Umbilical cord (tissue), 1 donor: ENCODE measurements at regions not wholly inside any gene's neighbourhood (a gene's known extent, or its start where the extent isn't known, plus 50 kb on each side); places are given as distances from the start of the nearest gene placed in this dataset.
"Not testable (repeated sequence)": the region's sequence is repeated elsewhere in the genome, so short reads cannot be mapped to it uniquely, and the experiment has no call there.

Experiments
- DNase-seq: peaks from one replicate; pipeline ENCODE4 v3.0.0-alpha.2; 2015; ENCODE audit warnings: low spot score

DNA sequence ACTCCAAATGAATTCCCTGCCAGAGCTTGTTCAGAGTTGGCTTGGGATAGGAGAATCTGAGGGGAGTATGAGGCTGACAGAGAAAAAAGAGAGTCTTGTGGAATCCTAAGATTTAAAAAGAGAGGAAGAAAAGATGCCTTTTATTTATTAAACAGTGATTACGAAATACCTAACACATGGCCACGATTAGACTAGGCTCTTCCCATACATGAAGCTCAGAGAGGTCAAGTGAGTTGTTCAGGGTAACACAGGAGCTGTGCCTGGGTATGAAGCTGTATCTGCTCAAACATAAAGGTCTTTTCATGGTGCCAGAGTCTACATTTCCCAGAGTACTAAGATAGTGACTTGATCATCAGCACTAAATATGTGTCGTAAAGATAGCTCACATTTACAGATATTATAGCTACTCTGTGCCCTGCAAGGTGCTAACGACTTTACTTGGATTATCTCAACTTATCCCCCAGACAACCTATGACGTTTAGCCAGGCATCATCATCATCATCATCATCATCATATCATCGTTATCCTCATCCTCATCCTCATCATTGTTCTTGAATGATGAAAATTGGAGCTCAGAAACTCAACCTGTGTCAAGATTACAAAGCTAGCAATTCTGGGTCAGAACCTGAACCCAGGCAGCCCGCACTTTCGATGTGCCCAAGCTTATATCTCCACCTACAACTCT lies 500.8 kb downstream of the NPIPA7 start:
- no peak for DNase-seq

DNA sequence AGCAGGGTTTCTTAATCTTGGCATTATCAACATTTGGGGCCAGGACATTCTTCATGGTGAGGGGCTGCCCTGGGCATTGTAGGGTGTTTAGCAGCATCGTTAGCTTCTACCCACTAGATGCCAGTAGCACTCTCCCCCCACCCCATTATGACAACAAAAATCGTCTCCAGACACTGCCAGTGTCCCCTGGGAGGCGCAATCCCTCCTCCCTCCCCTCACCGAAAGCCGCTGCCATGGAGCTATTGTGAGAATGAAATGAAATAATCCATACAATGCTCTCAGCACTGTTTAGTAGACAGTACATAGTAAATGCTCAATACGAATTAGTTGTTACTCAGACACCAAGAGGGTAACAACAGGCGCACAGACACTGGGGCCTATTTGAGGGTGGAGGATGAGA lies 502.9 kb downstream of the NPIPA7 start:
- no peak for DNase-seq

DNA sequence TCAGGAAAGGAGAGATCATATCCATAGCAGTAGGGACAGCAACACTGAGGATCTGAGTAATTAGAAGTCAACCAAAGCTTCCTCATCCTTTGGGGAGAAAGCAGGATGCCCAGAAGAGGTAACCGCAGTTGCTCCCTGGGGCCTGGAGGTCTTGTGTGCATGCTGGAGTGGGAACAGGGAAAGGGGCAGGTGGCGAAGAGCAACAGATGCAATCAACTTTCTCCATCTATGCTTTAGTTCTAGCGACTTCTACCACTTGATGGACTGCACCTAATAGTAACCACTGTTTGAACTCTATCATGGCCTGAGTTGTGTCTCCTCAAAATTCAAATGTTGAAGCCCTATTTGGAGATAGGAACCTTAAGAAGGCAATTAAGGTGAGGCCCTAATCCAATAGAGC lies 503.8 kb downstream of the NPIPA7 start:
- DNase-seq, result no peak

DNA sequence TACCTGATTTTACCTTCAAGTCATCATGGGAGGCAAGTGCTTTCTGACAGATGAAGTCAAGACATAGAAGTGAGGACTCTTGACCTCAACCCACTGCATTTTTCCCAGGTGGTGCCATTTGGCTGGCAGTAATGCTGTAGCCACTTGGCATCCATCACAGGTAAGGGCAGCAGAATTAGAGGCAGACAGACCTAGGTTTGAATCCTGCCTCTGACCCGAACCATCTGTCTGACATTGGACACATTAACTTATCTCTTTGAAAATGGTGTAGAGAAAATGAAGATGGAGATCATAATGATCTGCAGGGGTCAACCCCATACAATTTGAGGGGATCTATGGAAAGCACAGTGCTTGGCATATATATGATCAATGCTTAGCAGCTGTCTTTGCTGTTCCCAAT lies 505.5 kb downstream of the NPIPA7 start:
- no peak for DNase-seq

DNA sequence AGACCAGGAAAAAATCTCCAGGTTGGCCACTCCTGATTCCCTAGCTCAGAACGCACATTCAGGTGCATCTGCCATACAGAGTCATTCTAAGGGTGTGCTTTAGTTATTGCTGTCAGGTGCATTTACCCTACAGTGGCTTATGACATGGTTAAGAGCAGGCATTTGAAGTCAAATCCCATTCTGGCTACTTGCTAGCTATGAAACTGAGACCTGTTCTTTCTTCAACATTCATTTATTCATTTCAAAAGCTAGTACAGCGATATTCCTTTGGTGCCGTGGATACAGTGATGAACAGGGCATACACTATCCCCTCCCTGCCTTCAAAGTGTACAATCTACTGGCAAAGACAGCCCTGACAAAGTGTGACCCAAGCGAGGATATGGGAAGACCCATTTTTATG lies 508.3 kb downstream of the NPIPA7 start:
- no peak for DNase-seq

DNA sequence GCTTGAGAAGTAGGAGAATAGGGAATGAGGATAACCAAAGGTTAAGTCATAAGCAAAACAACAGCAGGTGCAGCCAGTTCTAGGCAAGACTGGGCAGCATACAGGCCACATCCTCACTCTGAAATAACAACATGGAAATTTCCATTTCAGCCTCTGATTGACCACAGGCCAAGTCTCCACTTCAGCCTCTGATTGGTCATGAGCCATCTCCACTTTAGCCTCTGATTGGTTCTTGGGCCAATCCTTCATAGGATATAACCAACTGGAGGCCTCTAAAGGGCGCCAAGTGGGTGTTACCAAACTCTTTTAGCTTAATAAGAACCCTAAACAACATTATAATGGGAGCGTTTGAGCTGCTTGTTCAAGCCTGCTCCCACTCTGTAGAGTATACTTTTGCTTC lies 512.0 kb downstream of the NPIPA7 start:
- no peak for DNase-seq

DNA sequence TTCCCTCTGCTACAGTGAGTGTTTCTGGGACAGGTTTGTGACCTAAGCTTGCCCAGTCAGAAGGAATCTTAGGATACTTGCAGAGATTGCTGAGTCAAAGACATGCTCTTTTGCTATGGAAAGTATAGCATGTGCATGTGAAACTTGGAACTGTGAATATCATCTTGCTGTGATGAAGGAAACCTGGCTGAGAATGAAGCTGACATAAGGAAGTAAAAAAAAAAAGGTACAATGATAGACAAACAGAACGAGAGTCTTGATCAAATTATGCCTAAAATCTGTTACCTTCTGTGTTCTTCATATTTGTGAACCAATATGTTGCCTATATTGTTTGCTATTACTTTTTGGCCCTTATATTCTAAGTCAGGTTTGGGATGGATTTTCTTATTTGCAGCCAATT lies 525.7 kb downstream of the NPIPA7 start:
- DNase-seq, result no peak

DNA sequence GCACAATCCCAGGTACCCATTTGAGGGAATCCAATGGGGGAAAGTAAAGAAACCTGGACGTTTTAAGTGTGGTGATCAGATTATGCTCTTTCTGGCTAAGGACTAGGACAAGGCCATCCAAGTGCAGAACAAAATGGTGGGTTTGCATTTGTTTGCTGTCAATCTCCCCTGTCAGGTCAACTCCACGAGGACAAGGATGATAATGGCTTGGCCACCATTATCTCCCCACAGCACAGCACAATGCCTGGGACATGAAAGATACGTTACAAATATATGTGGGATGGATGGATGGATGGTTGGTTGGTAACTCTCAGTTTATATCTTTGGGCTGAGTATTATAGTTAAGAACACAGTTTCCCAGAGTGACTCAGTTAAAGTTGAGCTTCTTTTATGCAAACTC lies 526.9 kb downstream of the NPIPA7 start:
- DNase-seq, result no peak

DNA sequence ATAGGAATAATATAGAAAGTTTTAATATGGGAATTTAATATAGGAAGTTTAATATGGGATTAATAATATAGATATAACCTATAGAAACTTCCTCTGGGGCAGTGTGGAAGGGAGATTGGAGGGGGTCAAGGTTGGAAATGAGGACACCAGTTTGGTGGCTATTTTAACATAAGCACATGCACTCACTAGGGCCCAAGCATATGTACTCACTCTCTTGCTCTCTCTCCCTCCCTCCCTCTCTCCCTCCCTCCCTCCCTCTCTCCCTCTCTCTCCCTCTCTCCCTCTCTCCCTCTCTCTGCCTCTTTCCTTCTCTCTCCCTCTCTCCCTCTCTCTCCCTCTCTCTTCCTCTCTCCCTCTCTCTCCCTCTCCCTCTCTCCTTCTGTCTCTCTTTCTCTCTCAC lies 528.1 kb downstream of the NPIPA7 start:
- DNase-seq, result no peak

DNA sequence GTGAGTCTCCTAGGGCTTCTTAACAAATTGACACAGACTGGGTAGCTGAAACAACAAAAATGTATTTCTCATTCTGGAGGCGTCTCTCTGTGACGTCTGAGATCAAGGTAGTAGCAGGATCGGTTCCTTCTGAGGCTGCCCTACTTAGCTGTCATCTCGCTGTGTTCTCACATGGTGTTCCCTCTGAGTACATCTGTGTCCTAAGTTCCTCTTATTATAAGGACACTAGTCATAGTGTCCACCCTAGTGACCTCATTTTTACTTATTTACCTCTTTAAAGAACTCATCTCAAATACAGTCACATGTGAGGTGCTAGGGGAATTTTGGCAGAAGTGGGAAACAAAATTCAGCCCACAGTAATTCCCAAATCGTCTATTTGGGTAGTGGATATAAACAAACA lies 529.1 kb downstream of the NPIPA7 start:
- no peak for DNase-seq

DNA sequence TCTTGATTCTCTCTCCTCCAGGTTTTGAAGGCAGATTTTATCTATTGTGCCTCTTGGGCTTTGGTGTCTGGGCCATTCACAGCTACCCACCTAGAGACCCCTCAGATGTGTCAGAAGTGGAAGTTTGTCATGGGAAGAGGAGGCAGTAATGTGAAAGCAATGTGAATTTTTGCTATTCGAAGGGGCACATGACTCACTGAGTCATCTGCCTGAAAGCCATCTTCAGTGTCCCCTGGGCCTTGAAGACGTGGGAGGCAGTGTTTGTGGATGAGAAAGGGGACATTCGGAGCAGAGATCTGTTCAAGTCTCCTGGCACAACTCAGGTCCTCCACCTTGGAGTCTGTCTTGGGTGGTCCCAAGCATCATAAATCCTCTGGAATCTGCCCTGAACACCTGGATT lies 530.2 kb downstream of the NPIPA7 start:
- DNase-seq, result no peak

DNA sequence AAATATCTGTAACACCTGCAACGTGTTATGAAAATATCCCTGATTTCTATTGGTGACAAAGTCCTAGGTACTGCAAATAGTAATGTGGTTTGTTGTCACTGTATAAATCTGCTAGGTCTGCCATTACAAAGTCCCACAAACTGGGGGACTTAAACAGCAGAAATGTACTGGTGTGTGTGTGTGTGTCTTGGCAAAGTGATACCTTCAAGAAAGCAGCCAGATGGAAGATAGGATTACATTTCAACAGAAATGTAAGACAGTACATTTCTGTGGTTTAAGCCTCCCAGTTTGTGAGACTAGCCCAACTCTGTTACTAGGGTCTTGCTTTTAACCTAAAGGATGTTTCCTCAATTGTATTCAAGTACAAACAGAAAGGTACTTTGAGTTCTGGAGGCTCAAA lies 531.7 kb downstream of the NPIPA7 start:
- DNase-seq, result no peak

DNA sequence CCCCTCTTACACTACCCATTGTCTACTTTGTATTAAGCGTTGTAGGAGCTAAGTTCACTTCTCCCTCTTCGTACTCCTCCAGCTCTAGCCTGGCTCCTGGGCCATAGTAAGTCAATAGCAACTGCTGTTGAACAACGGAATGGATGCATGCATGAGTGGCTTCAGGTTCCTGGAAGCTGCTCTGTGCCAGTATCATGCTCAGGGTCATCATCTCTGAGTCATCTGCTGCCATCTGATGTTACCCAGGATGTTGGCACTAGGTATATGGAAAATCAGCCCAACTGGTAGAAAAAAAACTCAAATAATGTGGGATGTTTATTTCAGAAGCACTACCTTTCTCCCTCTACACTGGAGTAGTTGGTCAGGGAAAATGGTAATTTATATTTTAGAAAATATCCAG lies 536.8 kb downstream of the NPIPA7 start:
- no peak for DNase-seq

DNA sequence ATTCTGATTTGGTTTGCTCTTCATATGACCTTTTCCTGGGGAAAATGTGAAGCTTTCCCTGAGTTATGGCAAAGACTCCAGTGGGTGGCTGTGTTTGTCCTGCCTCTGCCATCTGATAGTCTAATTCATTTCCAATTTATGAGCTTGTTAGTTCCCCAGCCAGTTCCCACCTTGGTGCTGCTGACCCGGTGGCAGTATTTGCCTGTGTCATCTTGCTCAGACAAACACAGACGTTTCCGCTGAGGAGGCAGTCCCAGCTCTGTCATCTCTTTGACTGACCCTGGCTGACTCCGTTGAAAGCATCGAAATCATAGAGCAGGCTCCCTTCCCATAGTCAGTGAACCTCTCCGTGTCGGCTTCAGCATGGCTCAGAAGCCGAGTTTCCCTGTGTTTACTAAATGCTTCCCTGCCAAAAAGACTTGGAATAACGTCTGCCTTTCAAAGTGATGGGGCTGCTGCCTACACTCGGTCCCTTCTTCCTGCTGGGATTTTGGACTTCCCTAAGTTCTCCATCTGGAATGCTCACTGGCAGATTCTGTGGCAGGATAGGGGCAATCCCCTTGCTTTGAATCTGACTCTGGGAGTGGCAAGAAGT lies 538.3 kb downstream of the NPIPA7 start:
- no peak for DNase-seq

DNA sequence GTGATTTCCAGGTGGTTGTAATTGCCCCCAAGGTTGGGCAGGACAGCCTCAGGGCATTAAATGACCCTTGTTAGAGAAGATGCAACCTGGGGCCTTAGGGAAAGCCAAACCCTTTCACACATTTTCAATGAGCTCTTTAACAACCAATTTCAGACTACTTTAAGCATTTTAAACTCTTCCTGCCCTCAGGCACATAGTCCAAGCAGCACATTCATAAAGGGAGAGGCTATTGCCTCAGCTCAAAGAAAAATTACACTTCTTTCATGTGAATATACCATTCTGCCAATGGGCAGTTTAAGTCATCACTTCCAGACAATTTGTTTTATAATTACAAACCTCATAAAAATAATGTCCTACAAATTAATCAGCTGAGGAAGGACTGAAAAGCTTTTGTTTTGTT lies 544.5 kb downstream of the NPIPA7 start:
- DNase-seq, result no peak

DNA sequence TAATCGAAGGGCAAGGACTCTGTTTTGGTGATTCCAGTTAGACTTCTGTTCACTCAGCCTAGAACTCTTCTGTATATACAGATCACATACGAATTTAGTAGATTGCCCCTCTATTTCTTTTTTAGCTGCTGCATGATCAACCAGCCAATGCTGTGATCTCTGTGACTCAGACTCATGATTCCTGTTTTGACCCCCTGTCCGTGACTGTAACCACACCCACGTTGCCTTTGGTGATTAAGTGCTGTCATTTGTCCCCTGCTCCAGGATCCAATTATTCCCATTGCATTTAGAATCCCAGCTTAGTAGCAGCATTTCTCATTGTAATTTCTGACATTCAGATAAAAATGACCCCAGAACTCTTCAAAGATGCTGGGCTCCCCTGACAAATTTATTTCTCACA lies 545.7 kb downstream of the NPIPA7 start:
- no peak for DNase-seq

DNA sequence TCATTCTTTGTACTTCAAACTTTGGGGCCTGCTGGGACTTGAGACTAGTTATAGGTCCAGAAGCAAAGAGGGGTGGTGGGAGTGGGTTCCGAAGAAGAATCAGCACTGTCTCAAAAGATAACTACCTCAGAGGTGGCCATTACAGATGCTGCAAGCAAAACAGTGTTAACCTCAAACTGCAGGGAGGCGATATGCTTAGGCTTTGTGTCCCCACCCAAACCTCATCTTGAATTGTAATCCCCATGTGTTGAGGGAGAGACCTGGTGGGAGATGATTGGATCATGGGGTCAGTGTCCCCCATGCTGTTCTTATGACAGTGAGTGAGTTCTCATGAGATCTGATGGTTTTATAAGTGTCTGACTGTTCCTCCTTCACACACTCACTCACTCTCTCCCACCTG lies 545.3 kb downstream of the XYLT1 start:
- no peak for DNase-seq

DNA sequence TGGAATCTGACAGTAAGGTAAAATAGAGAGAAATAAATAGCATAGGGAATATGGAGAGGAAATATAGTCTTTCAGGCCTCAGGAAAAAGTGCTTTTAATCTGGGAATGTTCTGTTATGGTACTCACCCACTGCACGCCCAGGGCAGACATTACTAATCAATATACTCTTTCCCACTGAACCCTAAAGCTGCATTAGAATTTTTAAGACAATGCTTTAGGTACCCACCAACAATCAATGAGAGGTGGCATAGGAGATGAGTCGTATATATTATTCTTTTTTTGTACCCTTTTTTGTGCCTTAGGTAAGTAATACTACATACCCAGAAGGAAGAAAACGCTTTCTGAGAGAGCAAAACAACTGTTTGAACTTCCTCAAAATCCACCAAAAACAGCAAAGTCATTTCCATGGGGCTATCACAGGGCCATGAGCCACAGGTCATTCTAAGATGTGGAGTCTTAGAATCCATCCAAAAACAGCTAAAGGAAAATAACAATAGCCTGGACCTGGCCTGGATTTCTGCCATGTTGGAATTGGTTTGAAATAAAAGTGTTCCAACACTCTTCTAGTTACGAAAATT lies 542.1 kb downstream of the XYLT1 start:
- no peak for DNase-seq

DNA sequence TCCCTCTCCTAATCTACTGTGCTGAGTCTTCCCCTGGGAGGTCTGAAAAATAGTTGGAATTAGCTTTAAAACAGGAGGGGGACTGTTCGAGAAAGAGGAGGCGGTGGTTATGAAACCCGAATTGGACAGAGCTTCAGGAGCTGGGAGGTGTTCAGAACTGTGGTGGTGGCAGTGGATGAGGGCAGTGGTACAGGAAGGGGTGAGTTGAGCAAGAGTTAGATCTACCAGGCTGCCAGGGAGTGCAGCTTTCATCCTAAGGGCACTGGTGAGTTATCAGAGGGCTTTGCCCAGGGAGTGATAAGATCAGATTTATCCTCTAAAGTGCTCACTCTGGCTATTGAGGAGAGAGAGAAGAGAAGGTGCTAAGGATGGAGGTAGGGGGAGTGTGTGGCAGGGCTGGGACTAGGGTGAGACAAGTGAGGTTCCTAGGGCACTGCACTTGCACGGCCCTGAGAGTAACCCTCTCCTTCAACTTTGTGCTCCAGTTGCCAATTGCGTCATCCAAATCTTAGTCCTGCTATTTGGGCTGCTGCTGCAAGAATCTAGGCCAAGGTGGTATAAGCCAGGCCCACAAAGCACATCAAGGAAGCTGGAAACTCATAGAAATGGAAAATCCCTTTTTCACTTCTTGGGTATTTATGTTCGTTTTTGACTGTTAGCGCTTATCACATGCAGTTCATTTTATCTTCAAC lies 540.3 kb downstream of the XYLT1 start:
- no peak for DNase-seq

DNA sequence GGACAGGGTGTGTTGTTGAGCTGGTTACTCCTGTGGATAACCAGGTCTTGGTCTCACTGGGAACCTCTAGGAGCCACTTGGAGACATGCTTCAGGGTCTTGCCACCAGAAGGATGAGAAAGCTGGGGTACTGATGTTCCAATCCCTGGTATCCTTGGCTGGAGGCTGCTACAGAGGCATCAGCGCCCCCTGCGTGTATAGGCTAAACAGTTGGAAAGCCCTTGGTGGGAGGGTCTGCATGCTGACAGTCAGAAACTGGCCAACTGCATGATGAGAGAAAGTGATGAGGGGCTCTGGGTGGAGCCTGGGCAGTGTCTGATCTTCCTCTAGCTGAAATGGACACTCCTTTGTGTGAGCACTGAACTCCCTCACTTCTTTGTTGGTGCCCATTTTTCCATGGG lies 536.9 kb downstream of the XYLT1 start:
- no peak for DNase-seq

DNA sequence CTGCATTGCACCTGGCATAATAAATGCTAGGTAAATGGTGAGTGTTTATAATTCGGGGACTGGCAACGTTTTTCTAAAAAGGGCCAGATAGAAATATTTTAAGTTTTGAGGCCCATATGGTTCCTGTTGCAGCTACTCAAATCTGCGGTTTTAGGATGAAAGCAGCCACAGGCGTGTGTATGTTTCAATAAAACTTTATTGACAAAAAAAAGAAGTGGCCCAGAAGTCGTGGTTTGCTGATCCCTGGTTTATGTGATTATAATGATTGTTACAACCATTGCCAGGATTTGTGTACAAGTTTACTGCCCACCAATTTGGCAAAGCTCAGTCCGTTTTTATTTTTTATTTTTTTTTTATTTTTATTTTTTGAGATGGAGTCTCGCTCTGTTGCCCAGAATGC lies 536.1 kb downstream of the XYLT1 start:
- DNase-seq, result no peak

DNA sequence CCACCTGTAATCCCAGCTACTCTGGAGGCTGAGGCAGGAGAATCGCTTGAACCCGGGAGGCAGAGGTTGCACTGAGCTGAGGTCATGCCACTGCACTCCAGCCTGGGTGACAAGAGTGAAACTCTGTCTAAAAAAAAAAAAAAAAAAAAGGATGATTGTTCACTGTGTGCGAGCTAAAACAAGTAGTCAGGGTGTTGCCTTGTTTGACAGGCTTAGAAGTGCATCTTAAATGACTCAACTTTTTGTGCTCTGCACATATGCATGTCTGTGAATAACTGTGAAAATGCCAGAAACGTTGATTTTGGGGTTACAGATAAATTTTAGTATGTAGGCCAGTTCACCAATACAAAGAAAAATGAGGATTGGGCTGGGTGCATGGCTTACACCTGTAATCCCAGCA lies 534.9 kb downstream of the XYLT1 start:
- not testable (repeated sequence) for DNase-seq

DNA sequence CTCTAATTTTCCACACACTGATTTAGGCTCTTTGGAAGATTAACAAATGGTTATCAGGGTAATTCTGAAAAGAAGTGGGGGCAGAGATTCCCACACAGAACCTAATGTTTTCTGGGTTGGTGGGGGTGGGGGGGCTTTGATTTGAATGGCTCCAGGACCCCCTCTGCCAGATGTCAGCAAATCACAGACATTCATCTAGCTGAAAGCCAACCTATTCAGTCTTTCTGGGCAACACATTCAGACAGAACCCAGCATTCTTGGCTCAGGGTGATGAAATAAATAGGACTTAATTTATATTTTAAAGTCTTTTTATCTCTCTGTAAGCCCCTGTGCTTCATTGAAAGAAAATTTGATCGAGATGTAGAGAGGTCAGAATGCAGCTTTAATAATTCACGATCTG lies 533.2 kb downstream of the XYLT1 start:
- no peak for DNase-seq
